ENCODE measurements at regions not wholly inside any gene's neighbourhood (a gene's known extent, or its start where the extent isn't known, plus 50 kb on each side); places are given as distances from the start of the nearest gene placed in this dataset.

GRCh38 chr1:185600641-185601040 is 133.6 kb upstream of the HMCN1 start:
- DNase-seq, result no peak
- no peaks in the 10 kb centered on the region for H3K36me3 ChIP-seq
- ATAC-seq, result no peak
- H3K4me1 ChIP-seq, result no peaks in the 10 kb centered on the region
- H3K27me3 ChIP-seq, result no peaks in the 10 kb centered on the region
- no peak overlapping the region for H3K27ac ChIP-seq
- H3K4me3 ChIP-seq, result no peak overlapping the region
- in situ Hi-C loops (cut with MboI; ENCODE audit: low sequenced_read_pairs in 4 of 4) (no loop called here), intact Hi-C loops (cut with DNase I; ENCODE audit: low total_unique reads) (no loop called here)
- no peaks in the 10 kb centered on the region for H3K9me3 ChIP-seq
- TF ChIP-seq CTCF (IDR thresholded peaks at IDR 0.05 in 4 of 5, conservative IDR thresholded peaks at IDR 0.05 in 1 of 5) (no peak), POLR2A (IDR thresholded peaks at IDR 0.05) (no peak)

- Histone ChIP-seq H3K27me3 (no peaks in the 10 kb centered on the region), H3K36me3 (no peaks in the 10 kb centered on the region), H3K4me3 (no peak overlapping the region), H3K27ac (no peak overlapping the region), H3K9me3 (no peaks in the 10 kb centered on the region), H3K4me1 (peaks cover 0 to 3% of the 10 kb centered on the region in 2 donors)
- in situ Hi-C loops (cut with MboI; ENCODE audit: low sequenced_read_pairs in 4 of 4) (no loop called here), intact Hi-C loops (cut with DNase I; ENCODE audit: low total_unique reads) (no loop called here)
- TF ChIP-seq CTCF (IDR thresholded peaks at IDR 0.05 in 4 of 5, conservative IDR thresholded peaks at IDR 0.05 in 1 of 5), result no peak
- TF ChIP-seq POLR2A (IDR thresholded peaks at IDR 0.05), result no peak
- no peak for DNase-seq
- no peak for ATAC-seq
Observed at GRCh38 chr1:185598332-185598731, 135.9 kb upstream of the HMCN1 start.

- intact Hi-C loops (cut with DNase I; ENCODE audit: low total_unique reads), result no loop called here
- Histone ChIP-seq H3K27ac (no peak overlapping the region), H3K4me1 (peaks cover 0 to 3% of the 10 kb centered on the region in 2 donors)
Observed at GRCh38 chr1:185595835-185596667, 138.1 kb upstream of the HMCN1 start.

DNA sequence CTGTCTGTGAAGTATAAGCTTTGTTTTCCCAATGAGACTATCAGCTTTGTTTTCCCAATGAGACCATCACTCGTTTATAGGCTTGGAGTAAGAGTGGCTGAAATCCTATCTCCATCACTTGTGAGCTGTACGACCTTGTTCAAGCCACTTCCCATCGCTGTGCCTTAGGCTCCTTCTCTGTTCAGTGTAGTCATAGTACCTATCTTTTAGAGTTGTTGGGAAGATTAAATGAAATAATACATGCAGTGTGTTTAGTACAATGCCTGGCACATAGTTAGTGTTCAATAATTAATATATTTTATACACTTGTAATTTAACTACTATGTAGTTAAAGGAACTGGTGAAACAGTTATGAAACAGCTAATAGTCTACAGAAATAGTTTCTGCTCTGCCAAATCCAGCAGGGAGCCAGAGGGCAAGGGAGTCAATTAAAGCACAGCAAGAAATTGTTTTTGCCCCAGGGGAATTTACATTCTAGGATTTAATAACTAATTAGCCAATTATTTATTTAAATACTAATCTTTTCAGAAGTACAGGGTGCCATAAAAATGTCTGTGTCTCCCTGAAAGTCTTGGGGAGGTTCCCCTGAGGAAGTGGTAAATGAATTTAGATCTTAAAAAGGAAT is 139.3 kb upstream of the HMCN1 start:
- H3K9me3 ChIP-seq, result no peaks in the 10 kb centered on the region
- no peak for ATAC-seq
- intact Hi-C loops (cut with DNase I; ENCODE audit: low total_unique reads) (no loop called here), in situ Hi-C loops (cut with MboI; ENCODE audit: low sequenced_read_pairs in 4 of 4) (no loop called here)
- H3K4me3 ChIP-seq, result no peak overlapping the region
- no peaks in the 10 kb centered on the region for H3K36me3 ChIP-seq
- TF ChIP-seq POLR2A (IDR thresholded peaks at IDR 0.05) (no peak), CTCF (IDR thresholded peaks at IDR 0.05 in 4 of 5, conservative IDR thresholded peaks at IDR 0.05 in 1 of 5) (no peak)
- H3K27ac ChIP-seq, result no peak overlapping the region
- DNase-seq, result no peak
- peaks cover 0 to 3% of the 10 kb centered on the region in 2 donors for H3K4me1 ChIP-seq
- H3K27me3 ChIP-seq, result no peaks in the 10 kb centered on the region

More at GRCh38 chr1:185595835-185596667, 138.1 kb upstream of the HMCN1 start:
- H3K9me3 ChIP-seq, result no peaks in the 10 kb centered on the region
- DNase-seq (no peak), ATAC-seq (peak in 1 of 2 donors; percentile 62)
- no peaks in the 10 kb centered on the region for H3K36me3 ChIP-seq
- in situ Hi-C loops (cut with MboI; ENCODE audit: low sequenced_read_pairs in 4 of 4), result no loop called here
- H3K27me3 ChIP-seq, result no peaks in the 10 kb centered on the region
- peak in 2 of 5 experiments; percentile 20 to 44 for TF ChIP-seq CTCF (IDR thresholded peaks at IDR 0.05 in 4 of 5, conservative IDR thresholded peaks at IDR 0.05 in 1 of 5)
- no peak for TF ChIP-seq POLR2A (IDR thresholded peaks at IDR 0.05)
- no peak overlapping the region for H3K4me3 ChIP-seq
